ENCODE measurements at regions not wholly inside any gene's neighbourhood (a gene's known extent, or its start where the extent isn't known, plus 50 kb on each side); places are given as distances from the start of the nearest gene placed in this dataset.
A peak's percentile ranks its signal among the peaks of the same experiment; 100 is the strongest.

DNA sequence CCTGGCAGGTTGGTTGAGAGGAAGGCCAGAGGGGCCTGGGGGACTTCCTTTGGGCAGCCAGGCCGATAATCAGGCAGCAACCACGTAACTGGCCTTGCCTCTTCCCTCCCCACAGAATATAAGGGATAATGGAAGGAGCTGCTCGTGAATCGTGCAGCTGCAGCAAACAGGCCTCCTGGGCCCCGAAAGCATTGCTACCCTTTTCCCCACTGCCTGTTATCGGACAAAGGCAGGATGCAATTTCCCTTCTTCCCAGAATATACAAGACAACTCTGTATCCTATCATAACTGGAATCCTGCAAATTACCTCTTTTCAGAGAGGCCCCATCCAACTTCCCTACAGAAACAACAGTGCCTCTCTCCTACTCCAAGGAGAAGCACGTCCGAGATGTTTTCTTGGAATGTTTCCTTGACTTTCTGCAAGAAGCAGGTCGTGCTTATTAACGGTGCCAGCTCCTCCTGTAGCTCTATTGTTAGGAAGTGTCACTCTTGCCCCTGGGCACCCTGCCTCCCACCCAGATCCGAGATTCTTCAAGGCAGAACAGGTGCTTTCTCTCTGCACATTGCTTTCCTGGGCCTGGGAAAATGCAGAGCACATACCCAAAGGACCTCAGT, 106.0 kb upstream of the TIAM1 start:
- DNase-seq, result no peak

DNA sequence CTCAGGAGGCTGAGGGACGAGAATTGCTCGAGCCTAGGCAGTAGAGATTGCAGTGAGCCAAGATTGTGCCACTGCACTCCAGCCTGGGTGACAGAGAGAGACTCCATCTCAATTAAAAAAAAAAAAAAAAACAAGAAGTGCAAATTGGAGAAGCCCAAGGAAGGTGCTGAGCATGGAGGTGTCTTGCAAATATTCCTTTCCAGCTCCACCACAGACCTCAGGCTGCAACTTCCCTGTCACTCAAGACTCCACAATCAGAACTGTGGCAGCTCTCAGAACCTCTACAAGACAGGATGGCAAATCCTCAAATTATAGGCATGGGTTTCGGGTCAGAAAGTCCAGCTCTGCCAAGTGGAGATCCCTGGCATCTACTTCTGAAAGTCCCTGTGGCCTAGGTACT, 104.4 kb upstream of the TIAM1 start:
- no peak for DNase-seq

DNA sequence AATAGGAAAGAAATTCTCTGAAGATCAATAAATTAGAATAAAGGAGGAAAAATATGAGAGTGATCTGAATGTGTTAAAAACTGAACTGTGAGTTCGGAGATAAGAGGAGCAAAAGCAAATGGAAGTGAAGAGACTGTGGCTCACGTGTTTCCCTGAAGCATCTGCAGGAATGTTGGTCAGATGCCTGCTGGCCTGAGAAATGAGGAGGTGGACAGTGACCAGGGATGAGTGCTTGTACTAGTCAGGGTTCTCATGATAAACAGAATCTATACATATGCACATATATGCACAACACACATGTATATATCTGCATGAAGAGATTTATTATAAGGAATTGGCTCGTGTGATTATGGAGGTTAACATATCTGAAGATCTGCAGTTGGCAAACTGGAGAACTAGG, 103.4 kb upstream of the TIAM1 start:
- no peak for DNase-seq

DNA sequence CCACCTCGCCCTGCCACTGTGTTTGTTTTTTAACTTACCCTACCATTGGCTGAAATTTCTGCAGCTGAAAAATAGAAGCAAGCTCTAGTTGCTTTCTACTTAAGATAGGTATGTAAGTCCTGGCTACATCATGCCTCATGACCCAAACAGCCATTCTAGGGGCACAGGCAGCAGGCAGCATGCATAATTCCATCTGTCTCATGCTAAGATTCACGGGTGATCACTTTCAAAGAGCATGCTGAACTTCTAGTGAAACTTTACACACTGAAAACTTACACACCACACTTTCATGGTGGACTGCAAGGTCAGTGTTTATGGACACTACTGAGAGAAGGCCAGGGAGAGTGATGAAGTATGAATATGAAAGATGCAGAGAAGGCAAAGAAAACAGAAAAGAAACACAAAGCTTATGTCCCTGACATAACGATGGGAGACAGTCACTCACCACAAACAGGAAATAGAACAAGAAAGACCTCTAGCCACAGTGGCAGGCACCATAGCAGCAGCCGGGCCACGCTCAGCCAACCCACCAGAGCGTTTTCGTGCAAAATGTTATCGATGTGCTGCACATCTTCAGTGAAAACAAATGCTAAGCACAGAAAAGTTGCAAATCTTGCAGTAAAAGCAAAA, 102.3 kb upstream of the TIAM1 start:
- DNase-seq, result peak in 1 of 2 experiments; percentile 18

DNA sequence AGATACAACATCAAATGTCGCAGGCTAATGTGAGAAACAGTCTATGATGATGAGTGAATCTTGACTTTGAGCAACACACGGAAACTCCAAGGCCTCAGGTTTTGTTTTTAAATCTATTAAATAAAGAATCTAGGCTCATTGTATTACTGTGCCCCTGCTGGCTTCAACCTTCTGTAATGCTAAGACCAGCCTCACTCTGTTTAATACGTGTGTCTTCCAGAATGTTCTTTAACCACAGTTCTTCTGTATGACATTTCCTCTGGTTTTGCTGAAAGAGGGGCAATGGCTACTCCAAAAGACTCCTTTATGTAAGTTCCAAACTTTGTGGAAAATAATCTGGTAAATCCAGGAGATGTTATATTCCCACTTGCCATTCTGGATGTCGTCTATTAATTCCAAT, 101.1 kb upstream of the TIAM1 start:
- no peak for DNase-seq

DNA sequence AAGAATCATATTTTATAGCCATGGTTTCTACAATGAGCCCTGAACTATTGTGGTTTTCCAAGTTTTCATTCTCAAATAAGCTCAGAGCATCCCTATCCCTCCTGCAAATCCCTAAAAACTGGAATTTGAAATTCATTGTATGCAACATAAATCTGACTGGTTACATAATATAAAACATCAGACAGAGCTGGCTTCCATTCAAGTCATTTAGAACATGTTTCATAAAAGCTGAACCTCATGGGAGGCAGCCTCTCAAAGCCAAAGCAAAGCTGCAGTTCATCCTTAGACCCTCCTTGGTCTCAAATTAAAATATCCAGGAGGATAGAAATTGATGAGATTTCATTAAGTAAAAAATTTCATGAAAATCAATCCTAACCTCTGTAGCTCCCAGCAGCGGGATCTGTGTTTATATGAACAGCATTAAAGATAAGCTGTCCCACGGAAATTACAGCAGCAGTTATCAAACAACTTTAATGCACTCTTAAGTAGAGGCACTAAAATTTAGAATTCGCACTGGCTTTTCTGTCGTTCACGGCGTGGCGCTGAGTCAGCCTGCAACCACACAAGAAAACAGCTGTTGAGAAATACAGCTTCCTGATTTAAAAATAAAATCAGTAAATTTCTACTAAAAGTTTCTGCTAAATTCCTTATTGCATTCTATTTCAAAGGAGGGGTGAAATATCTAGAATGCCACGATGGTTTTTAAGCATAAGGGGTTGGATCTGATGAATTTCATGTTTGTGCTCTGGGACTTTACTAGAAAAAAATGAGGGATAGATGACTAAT, 99.9 kb upstream of the TIAM1 start:
- no peak for DNase-seq

DNA sequence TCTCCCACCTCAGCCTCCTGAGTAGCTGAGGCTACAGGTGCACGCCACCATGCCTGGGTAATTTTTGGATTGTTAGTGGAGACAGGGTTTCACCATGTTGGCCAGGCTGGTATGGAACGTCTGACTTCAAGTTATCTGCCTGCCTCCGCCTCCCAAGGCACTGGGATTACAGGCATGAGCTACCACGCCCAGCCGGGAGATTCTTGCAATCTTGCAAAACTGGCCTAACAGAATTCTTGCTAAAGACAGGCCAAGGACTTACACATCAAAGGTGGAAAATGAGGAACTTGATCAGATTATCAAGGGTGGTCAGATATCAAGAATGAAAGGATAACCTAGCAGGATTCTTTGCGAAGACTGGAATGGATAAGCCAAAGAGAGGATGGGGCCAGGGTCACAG, 98.3 kb upstream of the TIAM1 start:
- DNase-seq, result no peak

DNA sequence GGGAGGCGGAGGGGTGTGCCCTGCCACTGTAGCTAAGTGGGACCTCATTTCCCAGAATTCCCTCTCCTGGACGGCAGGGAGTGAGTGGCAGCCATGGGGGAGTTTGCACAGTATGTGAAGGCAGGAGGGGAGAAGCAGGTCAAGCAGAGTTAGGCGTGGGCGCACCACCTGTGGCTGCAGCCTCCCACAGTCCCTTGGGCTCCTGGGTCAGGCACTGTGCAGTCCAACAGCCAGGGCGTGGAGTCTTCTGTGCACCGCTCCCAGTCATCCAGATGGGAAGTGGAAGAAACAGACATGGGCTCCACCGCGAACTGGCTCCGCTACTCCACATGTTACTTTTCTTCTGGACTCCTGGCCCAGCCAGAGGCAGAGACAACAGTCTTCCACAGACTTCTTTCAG, 85.4 kb upstream of the TIAM1 start:
- no peak for DNase-seq

DNA sequence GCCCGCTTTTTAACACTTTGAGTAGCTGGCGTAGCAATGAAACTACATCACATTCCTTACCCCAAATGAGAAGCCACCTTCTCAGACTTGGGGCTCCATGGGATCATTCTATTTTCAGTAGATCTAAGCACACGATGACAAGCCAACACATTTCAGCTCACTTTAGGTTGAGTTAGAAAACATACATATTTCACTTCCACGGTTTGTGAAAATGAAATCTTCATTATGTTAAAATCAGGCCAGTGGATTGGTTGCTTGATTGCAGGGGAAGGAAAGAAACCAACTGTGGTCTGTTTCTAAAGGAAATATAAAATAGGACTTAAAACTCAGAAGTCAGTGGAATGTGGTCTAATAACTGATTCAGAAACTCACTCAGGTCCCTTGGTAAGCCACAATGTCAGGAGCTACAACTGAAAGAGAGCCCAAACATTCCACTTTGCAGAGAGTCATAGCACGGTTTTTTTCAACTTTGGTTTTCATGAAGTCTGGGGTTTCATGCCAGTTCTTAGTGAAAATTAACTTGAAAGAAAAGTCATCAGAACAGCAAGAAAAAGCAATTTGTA, 82.3 kb upstream of the TIAM1 start:
- DNase-seq, result no peak

DNA sequence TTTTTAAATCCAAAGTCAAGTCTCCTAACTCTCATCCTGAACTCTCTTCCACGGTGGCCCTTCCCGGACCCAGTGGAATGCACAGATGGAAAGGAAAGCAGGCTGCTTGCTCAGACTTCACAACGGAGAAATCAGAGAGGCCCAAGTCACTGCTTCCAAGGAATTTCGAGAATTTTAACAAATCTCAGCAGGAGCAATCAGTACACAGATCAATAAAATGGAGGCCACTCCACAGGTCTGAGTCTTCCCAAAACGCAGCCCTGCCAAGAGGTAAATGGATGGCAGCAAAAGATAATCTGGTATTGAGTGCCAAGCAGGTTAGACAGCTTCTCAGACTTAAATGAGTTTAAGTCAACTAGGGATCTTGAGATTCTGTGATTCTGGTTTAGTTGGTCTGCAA, 81.1 kb upstream of the TIAM1 start:
- DNase-seq, result no peak

DNA sequence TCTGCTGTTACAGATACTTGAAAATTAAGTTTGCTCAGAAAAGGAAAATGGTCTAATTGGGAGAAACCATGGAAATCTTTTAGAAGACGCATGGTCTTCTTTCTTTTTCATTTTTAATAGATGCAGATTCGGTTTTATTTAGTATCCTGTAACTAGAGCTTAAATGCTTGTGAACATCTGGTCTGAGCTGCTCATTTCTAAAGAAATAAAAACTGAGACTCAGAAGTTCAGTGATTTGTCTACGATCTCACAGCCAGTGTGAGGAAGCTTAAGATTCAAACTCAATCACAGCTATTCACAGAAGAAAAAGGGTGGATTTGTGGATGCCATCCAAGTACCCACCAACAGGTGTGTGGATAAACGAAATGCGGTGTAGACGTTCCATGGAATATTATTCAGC, 80.0 kb upstream of the TIAM1 start:
- DNase-seq, result no peak

DNA sequence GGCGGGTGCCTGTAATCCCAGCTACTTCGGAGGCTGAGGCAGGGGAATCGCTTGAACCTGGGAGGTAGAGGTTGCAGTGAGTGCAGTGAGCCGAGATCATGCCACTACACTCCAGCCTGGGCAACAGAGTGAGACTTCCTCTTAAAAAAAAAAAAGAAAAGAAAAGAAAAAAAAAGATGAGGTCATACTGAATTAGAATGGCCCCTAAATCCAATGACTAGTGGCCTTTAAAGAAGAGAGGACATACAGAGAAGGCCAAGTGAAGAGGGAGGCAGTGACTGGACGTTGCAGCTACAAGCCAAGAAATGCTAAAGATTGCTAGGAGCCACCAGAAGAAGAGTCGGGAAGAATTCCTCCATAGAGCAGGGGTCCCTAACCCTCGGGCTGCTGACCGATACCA, 76.9 kb upstream of the TIAM1 start:
- DNase-seq, result no peak

DNA sequence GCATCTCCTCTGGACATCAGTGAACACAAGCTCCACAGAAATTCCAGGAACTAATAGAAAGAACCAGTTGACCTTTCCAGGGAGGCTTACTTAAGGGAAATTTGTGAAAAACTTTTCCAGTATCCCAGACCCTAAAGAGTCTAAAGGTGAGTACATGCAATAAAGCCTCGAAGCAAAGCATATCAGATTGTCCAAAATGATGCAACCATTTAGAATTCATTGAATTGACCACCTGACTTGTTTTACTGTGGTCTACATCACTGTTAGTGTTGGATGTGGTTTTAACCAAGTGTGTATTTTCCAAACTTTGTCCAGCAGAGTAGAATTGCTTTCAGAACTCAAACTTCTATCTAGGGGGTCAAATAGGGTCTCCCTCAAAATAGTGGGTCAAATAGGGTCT, 76.3 kb upstream of the TIAM1 start:
- DNase-seq, result no peak

DNA sequence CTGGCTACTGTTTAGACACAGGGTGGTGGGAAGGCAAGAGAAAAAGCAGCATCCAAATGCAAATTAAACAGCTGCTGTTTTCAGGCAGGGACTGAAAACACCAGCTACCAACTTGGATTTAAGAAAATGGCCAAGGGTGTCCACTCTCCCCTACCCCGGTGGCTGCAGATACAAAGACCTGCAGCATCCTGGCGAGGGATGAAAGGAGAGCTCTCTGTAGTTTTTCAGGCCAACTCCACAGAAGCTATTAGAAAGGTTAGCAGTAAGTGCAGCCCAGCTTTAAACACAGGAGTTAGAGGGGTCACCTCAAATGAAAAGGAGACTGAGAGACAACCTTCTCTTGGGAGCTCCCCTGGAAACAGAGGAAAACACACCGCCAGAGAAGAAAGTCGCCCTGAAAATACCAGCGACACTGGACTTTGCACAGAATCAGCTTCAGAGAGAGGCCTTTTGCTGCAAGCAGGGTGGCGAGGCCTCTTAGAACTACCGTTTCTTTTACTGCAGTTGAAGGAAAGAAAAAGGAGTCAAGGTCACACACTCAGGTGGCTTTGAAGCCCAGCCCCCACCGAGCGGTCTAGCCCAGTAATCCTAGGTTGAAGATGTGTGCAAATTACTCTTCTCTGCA, 74.4 kb upstream of the TIAM1 start:
- no peak for DNase-seq

DNA sequence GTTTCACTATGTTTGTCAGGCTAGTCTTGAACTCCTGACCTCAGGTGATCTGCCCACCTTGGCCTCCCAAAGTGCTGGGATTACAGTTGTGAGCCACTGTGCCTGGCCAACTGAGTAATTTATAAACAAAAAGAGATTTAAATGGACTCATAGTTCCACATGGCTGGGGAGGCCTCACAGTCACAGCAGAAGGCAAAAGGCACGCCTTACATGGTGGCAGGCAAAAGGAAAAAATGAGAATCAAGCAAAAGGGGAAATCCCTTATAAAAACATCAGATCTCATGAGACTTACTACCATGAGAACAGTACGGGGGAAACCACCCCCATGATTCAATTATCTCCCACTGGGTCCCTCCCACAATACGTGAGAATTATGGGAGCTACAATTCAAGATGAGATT, 73.2 kb upstream of the TIAM1 start:
- DNase-seq, result peak in 1 of 2 experiments; percentile 38

DNA sequence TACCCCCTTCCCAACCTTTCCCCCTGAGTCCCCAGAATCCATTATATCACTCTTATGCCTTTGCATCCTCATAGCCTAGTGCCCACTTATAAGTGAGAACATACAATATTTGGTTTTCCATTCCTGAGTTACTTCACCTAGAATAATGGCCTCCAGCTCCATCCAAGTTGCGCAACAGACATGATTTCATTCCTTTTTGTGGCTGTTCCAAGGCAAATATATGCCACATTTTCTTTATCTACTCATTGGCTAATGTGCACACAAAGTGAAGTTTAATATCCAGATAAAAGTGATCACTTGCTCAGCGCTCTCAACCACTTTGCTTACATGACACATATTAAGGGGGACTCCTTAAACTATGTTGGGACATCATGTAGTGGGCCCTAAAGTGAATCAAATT, 72.4 kb upstream of the TIAM1 start:
- DNase-seq, result no peak

DNA sequence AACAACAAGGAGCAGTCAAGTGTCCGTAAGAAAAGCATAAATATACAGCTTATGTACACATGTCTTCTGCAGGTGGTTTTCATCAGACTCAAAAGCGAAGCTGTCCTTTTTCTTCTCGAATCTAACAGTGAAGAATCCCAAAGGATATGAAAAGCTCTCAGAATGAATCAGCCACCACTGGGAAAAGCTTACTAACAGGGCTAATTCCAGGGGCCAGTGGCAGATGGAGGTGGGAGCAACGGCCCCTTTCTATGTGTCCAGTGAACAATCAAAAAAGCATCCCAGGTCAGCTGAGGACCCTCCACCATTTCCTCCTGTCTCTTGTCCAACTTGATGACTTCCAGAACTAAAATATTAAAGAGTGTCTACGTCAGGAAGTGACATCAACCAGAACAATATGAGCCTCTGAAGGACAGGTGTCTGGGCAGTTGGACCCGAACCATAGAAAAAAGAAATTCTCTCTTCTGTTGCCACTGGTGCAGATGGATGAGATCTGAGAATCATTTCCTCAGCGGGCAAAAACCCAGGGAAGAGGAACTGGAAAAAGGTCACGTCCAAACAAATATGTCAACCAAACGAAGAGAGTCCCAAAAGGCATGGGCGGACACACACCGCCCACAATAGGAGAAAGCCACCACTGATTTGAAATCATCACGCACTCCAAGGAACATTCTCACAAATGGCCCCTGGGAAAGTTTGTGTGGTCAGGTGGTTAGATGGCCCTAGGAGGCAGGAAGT, 70.4 kb upstream of the TIAM1 start:
- DNase-seq, result no peak

DNA sequence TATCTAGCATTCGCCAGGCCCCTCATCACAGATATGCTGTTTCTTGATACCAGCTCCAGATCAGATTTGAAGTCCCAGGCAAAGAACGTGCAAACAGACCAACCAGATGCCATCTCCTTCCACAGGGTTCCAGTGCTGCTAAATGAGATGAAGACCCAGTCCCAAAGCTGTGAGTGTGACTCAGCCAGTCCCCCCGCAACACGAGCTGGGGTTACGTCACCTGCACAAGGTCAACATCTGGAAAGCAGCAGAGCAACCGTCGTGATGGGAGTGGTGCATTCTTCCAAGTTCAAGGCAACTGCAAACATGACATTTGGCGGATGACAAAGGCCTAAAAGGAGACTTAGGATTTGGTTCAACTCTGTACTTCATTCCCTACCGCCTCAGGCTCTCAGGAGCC, 69.6 kb upstream of the TIAM1 start:
- DNase-seq, result no peak

DNA sequence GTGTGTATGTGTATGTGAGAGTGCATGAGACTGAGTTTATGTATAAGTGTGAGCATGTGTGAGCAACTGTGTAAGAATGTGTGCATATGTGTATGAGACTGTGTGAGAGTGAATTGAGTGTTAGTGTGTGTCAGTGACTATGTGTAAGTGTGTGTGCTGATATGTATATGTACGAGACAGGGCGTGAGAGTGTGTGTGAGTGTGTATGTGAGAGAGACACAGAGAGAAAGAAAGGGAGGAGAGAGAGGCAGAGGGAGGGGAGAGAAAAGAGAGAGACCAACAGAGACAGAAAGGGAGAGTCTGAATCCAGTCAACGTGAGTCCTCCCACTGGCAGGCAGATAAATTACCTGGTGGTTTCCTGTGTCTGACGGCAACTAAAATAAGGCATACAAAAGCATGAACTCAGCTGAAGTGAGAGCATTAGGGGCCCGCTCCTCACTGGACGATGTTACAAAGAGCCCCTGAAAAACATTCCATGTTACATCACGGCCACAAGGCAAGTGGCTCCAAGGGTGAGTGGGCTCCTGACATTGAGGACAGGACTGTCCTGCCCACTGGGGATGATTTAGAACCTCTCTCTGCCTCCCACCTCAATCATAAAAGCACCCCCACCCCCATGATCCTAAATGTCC, 66.6 kb upstream of the TIAM1 start:
- DNase-seq, result peak in 1 of 2 experiments; percentile 31

DNA sequence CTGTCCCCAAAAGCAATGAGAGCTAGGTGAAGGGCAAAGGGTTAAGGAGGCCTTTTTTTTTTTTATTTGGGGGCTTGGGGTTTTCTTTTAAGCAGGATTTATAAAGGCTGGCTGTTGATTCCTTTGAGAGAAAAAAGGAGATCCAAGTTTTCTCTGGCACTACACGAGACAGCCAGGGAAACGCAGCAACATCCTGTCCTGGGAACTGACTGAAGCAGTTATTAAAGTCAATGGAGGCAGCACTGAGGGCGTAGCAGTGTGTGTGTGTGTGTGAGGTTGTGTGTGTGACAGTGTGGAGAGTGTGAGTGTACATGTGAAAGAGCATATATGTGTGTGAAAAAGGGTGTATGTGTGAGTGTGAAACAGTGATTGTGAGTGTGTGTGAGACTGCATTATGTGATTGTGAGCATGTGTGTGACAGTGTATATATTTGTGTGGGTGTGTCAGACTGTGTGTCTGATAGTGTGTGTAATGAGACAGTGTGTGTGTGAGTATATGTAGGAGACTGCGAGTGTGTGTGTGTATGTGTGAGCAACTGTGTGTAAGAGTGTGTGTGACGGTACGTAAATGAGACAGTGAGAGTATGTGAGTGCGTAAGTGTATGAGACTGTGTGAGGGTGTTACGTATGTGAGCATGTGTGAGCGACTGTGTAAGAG, 65.9 kb upstream of the TIAM1 start:
- no peak for DNase-seq

DNA sequence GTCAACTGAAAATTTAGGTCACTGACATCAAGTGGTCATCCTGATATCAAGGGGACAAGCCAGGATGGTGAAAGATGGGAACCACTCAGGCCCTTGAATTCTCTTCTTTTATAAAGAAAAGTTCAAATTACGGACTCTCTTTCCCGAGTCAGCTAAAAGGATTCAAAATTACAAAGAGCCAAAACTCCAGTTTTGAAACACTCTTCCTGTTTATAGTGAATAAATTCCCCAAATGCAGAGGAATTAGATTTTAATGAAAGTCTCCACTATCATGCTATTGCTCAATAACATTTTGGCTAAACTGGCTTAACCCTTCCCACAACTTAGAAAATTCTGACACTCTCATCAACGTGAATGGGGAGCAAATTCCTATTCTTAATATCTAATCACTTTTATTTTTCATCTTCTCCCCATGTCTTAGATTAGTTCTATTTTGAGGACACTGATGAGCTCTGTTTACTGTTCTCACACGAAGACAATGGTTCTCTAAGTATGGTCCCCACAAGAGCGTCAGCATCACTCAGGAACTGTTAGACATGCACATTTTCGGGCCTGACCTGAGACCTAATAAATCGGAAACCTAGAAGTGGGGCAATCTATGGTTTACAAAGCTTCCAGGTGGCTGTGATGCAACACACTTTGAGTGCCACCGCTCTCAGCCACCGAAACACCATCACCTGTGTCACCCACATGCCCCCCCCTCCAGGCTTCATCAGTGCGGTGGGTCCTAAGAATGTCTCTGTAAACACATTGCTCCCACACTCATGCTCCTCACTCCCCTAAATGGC, 64.4 kb upstream of the TIAM1 start:
- DNase-seq, result no peak

All from stimulated activated CD4-positive, alpha-beta T cell treated with anti-CD3 and anti-CD28 coated beads, Interleukin-4, amount 100 ng/mL, for 4 hours (primary cell).